SK-N-SH (cell line): ENCODE measurements at regions not wholly inside any gene's neighbourhood (a gene's known extent, or its start where the extent isn't known, plus 50 kb on each side); places are given as distances from the start of the nearest gene placed in this dataset.

Source experiments
- CTCF ChIA-PET: fragments of 300-600, 350-600 bp; formaldehyde crosslinking; extraction: SDS; loops from one replicate; lab custom pipeline; 2021; lab: Yijun Ruan, JAX
- POLR2A ChIA-PET: fragments of 350-600 bp; sonication (Branson Sonifier 250); formaldehyde crosslinking; extraction: SDS; loops from one replicate; lab custom pipeline; 2020; ENCODE audit warnings: antibody characterized with exemption, inconsistent platforms; lab: Yijun Ruan, JAX
- DNase-seq: peaks from one replicate; pipeline ENCODE4 v3.0.0; 2012
- H2AFZ ChIP-seq: fragments of 200-600 bp; sonication (generic); 2 replicates; pipeline ENCODE4 v1.8.1; 2016; ENCODE audit warnings: antibody characterized with exemption, mild to moderate bottlenecking, low read depth
- H3F3A ChIP-seq: fragments of 200-600 bp; sonication (generic); replicated peaks from 2 replicates; pipeline ENCODE3; 2016; ENCODE audit warnings: antibody characterized with exemption, mild to moderate bottlenecking; ENCODE audit not compliant: insufficient read depth
- H3K27ac ChIP-seq, 2 experiments: fragments of 200-500 bp in 1 of 2; fragments of 200-600 bp in 1 of 2; sonication (Bioruptor generic) in 1 of 2; sonication (generic), shearing (Covaris generic) in 1 of 2; 2 replicates each; pipeline versions ENCODE4 v1.5.1 to v1.6.1; 2014 to 2016; ENCODE audit warnings: low read depth in 2 of 2, inconsistent platforms in 1 of 2, low read length in 1 of 2, mild to moderate bottlenecking in 1 of 2, mixed read lengths in 1 of 2
- H3K27me3 ChIP-seq: fragments of 200-600 bp; sonication (generic), shearing (Covaris generic); 2 replicates; pipeline ENCODE4 v1.6.1; 2016; ENCODE audit warnings: mixed run types; ENCODE audit not compliant: insufficient read depth
- H3K36me3 ChIP-seq, 2 experiments: fragments of 200-500 bp in 1 of 2; fragments of 200-600 bp in 1 of 2; sonication (Bioruptor generic) in 1 of 2; sonication (generic) in 1 of 2; replicated peaks in 1 of 2; 2 replicates each; pipeline versions ENCODE3 to v1.5.1; 2014 to 2016; ENCODE audit warnings: low read length in 1 of 2, mild to moderate bottlenecking in 1 of 2; ENCODE audit not compliant: insufficient read depth in 2 of 2, control insufficient read depth in 1 of 2
- H3K4me1 ChIP-seq, 2 experiments: fragments of 200-500 bp in 1 of 2; fragments of 200-600 bp in 1 of 2; sonication (Bioruptor generic) in 1 of 2; sonication (generic), shearing (Covaris generic) in 1 of 2; 2 replicates each; pipeline versions ENCODE4 v1.5.1 to v1.6.1; 2014 to 2016; ENCODE audit warnings: low read depth in 1 of 2, low read length in 1 of 2, mixed run types in 1 of 2; ENCODE audit not compliant: insufficient read depth in 2 of 2, control insufficient read depth in 1 of 2
- H3K4me2 ChIP-seq: fragments of 200-600 bp; sonication (generic), shearing (Covaris generic); 2 replicates; pipeline ENCODE4 v1.6.1; 2017; ENCODE audit warnings: mixed run types
- H3K4me3 ChIP-seq, 2 experiments: fragments of 200-500 bp in 1 of 2; fragments of 200-600 bp in 1 of 2; sonication (Bioruptor generic) in 1 of 2; sonication (generic), shearing (Covaris generic) in 1 of 2; 2 replicates each; pipeline versions ENCODE4 v1.5.1 to v1.8.1; 2014 to 2016; ENCODE audit warnings: low read depth in 2 of 2, inconsistent platforms in 1 of 2, low read length in 1 of 2, mild to moderate bottlenecking in 1 of 2, mixed read lengths in 1 of 2, moderate library complexity in 1 of 2
- H3K79me2 ChIP-seq: fragments of 200-600 bp; sonication (generic); 2 replicates; pipeline ENCODE4 v1.8.1; 2017; ENCODE audit warnings: mild to moderate bottlenecking; ENCODE audit not compliant: insufficient read depth
- H3K9ac ChIP-seq: fragments of 200-600 bp; sonication (generic); 2 replicates; pipeline ENCODE4 v1.6.1; 2017; ENCODE audit warnings: mixed run types
- H3K9me2 ChIP-seq: fragments of 200-600 bp; sonication (generic); 2 replicates; pipeline ENCODE4 v1.6.1; 2017; ENCODE audit warnings: mixed run types
- H3K9me3 ChIP-seq: fragments of 200-600 bp; sonication (generic); 2 replicates; pipeline ENCODE4 v1.6.1; 2017; ENCODE audit warnings: mixed run types, mild to moderate bottlenecking, moderate library complexity
- H4K20me1 ChIP-seq: fragments of 200-600 bp; sonication (generic); 2 replicates; pipeline ENCODE4 v1.6.1; 2017; ENCODE audit warnings: mild to moderate bottlenecking, mixed run types; ENCODE audit not compliant: insufficient read depth
- CHD2 ChIP-seq: fragments of 150-350 bp; IDR thresholded peaks from 2 replicates; pipeline ENCODE4 v1.6.1; 2018; ENCODE audit warnings: low read length; ENCODE audit not compliant: partially characterized antibody
- CTCF ChIP-seq: fragments of 200-600 bp; sonication (generic); IDR thresholded peaks from 2 replicates; pipeline ENCODE4 v1.6.1; 2017; ENCODE audit warnings: antibody characterized with exemption, mild to moderate bottlenecking, moderate library complexity
- ELF1 ChIP-seq: IDR thresholded peaks from 2 replicates; pipeline ENCODE4 v1.4.0; 2012
- EP300 ChIP-seq, 2 experiments: IDR thresholded peaks; 2 replicates each; pipeline versions ENCODE4 v1.4.0 to v1.6.1; 2012; ENCODE audit warnings: borderline replicate concordance in 1 of 2, low read depth in 1 of 2, low read length in 1 of 2
- FOSL2 ChIP-seq: IDR thresholded peaks from 2 replicates; pipeline ENCODE4 v1.4.0; 2012; ENCODE audit warnings: low read depth, mild to moderate bottlenecking, moderate library complexity, borderline replicate concordance
- JUND ChIP-seq: IDR thresholded peaks from 2 replicates; pipeline ENCODE4 v1.4.0; 2012
- MXI1 ChIP-seq: IDR thresholded peaks from 2 replicates; pipeline ENCODE4 v1.6.1; 2012; ENCODE audit warnings: mild to moderate bottlenecking, low read depth, low read length, improper control_type of control experiment
- NRF1 ChIP-seq: IDR thresholded peaks from 2 replicates; pipeline ENCODE4 v1.6.1; 2012; ENCODE audit warnings: low read depth, mild to moderate bottlenecking, low read length
- PBX3 ChIP-seq: IDR thresholded peaks from 2 replicates; pipeline ENCODE4; 2012
- RAD21 ChIP-seq: IDR thresholded peaks from 2 replicates; pipeline ENCODE4 v1.6.1; 2012; ENCODE audit warnings: mild to moderate bottlenecking, low read length
- RFX5 ChIP-seq: IDR thresholded peaks from 2 replicates; pipeline ENCODE4 v1.6.1; 2012; ENCODE audit warnings: mild to moderate bottlenecking, improper control_type of control experiment, low read length
- SMC3 ChIP-seq: IDR thresholded peaks from 2 replicates; pipeline ENCODE4 v1.6.1; 2012; ENCODE audit warnings: low read depth, low read length, improper control_type of control experiment
- USF2 ChIP-seq: fragments of 150-350 bp; IDR thresholded peaks from 2 replicates; pipeline ENCODE4 v1.6.1; 2017; ENCODE audit warnings: antibody characterized with exemption, low read length, low read depth, borderline replicate concordance
- ZBTB33 ChIP-seq: IDR thresholded peaks from 2 replicates; pipeline ENCODE4 v1.4.0; 2012; ENCODE audit warnings: low read depth, borderline replicate concordance
- WGBS: methylation state at CpG from one replicate; pipeline ENCODE4 v1.1.6; 2017; ENCODE audit warnings: low lambda C conversion rate; 5-methylcytosine and 5-hydroxymethylcytosine counted together

GRCh38 chr4:186935901-186936300, 212.2 kb upstream of the FAT1 start:
- TF ChIP-seq MXI1: no peak
- no peak for TF ChIP-seq FOSL2
- no peak for TF ChIP-seq EP300 (IDR thresholded peaks at IDR 0.05; ENCODE audit: borderline replicate concordance in 1 of 2, low read depth in 1 of 2, low read length in 1 of 2)
- TF ChIP-seq ZBTB33: no peak
- no peak for TF ChIP-seq SMC3
- no peak for TF ChIP-seq USF2
- TF ChIP-seq ELF1: no peak
- TF ChIP-seq JUND: no peak
- no peak for TF ChIP-seq CHD2
- TF ChIP-seq NRF1: no peak
- Histone ChIP-seq H3K27ac (no peak overlapping the region), H3K9me3 (no peaks in the 10 kb centered on the region), H3K36me3 (no peaks in the 10 kb centered on the region), H3K27me3 (no peaks in the 10 kb centered on the region), H4K20me1 (no peaks in the 10 kb centered on the region), H3K4me1 (peaks cover 0 to 11% of the 10 kb centered on the region in 2 experiments; a peak in 2 of 4 replicates), H3K79me2 (no peaks in the 10 kb centered on the region), H3F3A (no peaks in the 10 kb centered on the region), H3K4me2 (no peak overlapping the region), H3K9ac (no peak overlapping the region), H3K4me3 (no peak overlapping the region), H2AFZ (no peak overlapping the region), H3K9me2 (no peaks in the 10 kb centered on the region)
- ChIA-PET CTCF (no interaction called here), POLR2A (no interaction called here)
- WGBS: 55% methylated on average over 4 of the region's 4 CpGs
- no peak for DNase-seq

GRCh38 chr4:186936496-186937375, 213.1 kb upstream of the FAT1 start:
- H3F3A ChIP-seq: no peaks in the 10 kb centered on the region
- no peak overlapping the region; a peak in 1 of 4 replicates for H3K27ac ChIP-seq
- H3K79me2 ChIP-seq: no peaks in the 10 kb centered on the region
- H3K9ac ChIP-seq: no peak overlapping the region
- DNase-seq: no peak
- no peak overlapping the region for H3K4me2 ChIP-seq
- WGBS: 37% methylated on average over 9 of the region's 9 CpGs
- no peaks in the 10 kb centered on the region for H3K9me2 ChIP-seq
- H4K20me1 ChIP-seq: no peaks in the 10 kb centered on the region
- H3K27me3 ChIP-seq: no peaks in the 10 kb centered on the region
- TF ChIP-seq RFX5 (no peak), RAD21 (no peak), CTCF (peak; percentile 28; the same call in 1 of the 2 replicates), PBX3 (no peak)
- CTCF ChIA-PET: no interaction called here
- POLR2A ChIA-PET: no interaction called here
- H3K36me3 ChIP-seq: no peaks in the 10 kb centered on the region
- no peak overlapping the region for H3K4me3 ChIP-seq
- no peak overlapping the region; the same call in 1 of the 2 replicates for H2AFZ ChIP-seq
- H3K4me1 ChIP-seq: peaks cover 0 to 11% of the 10 kb centered on the region in 2 experiments; a peak in 2 of 4 replicates
- no peaks in the 10 kb centered on the region for H3K9me3 ChIP-seq
